Myocyte (in vitro differentiated cells): ENCODE measurements at regions not wholly inside any gene's neighbourhood (a gene's known extent, or its start where the extent isn't known, plus 50 kb on each side); places are given as distances from the start of the nearest gene placed in this dataset.

Experiments
- DNase-seq: peaks from one replicate; pipeline ENCODE4 v3.0.0-alpha.2; 2012; ENCODE audit warnings: low read depth

GRCh38 chr4:146029147-146029546, 90.5 kb upstream of the ZNF827 start:
- DNase-seq: no peak

GRCh38 chr4:146027761-146028160, 89.1 kb upstream of the ZNF827 start:
- no peak for DNase-seq

- DNase-seq: no peak
Measured at GRCh38 chr4:146023334-146023967, 84.8 kb upstream of the ZNF827 start.

GRCh38 chr4:146022541-146022940, 83.9 kb upstream of the ZNF827 start:
- no peak for DNase-seq

- DNase-seq: no peak
Measured at GRCh38 chr4:146018247-146018646, 79.6 kb upstream of the ZNF827 start.

GRCh38 chr4:146004730-146005129, 66.1 kb upstream of the ZNF827 start:
- DNase-seq: no peak

GRCh38 chr4:145988628-145989027, 50.0 kb upstream of the ZNF827 start:
- DNase-seq: no peak
